Hepatocyte (in vitro differentiated cells): ENCODE measurements at regions not wholly inside any gene's neighbourhood (a gene's known extent, or its start where the extent isn't known, plus 50 kb on each side); places are given as distances from the start of the nearest gene placed in this dataset.
"Not testable (repeated sequence)": the region's sequence is repeated elsewhere in the genome, so short reads cannot be mapped to it uniquely, and the experiment has no call there.

Experiments
- DNase-seq: peaks from one replicate; pipeline ENCODE4 v3.0.0-alpha.2; 2016; ENCODE audit warnings: low spot score
- H2AFZ ChIP-seq: fragments of 200-600 bp; sonication (generic); 2 replicates; pipeline ENCODE4 v1.6.0; 2016; ENCODE audit warnings: antibody characterized with exemption, mild to moderate bottlenecking
- H3K27ac ChIP-seq: fragments of 200-600 bp; sonication (generic); 2 replicates; pipeline ENCODE4 v1.5.1; 2016; ENCODE audit warnings: mild to moderate bottlenecking
- H3K27me3 ChIP-seq: fragments of 200-600 bp; sonication (generic); 2 replicates; pipeline ENCODE4 v1.6.1; 2016
- H3K36me3 ChIP-seq: fragments of 200-600 bp; sonication (generic); replicated peaks from 2 replicates; pipeline ENCODE4 v1.5.1; 2016; ENCODE audit warnings: low read depth; ENCODE audit not compliant: insufficient read depth
- H3K4me1 ChIP-seq: fragments of 200-600 bp; sonication (generic); 2 replicates; pipeline ENCODE4 v1.5.1; 2016; ENCODE audit warnings: mild to moderate bottlenecking, moderate library complexity; ENCODE audit not compliant: insufficient read depth
- H3K4me2 ChIP-seq: fragments of 200-600 bp; sonication (generic); 2 replicates; pipeline ENCODE4 v1.6.0; 2016
- H3K4me3 ChIP-seq: fragments of 200-600 bp; sonication (generic); 2 replicates; pipeline ENCODE4 v1.5.1; 2016; ENCODE audit warnings: mild to moderate bottlenecking
- H3K79me2 ChIP-seq: fragments of 200-600 bp; sonication (generic); 2 replicates; pipeline ENCODE4 v1.6.0; 2017; ENCODE audit warnings: mild to moderate bottlenecking
- H3K9me2 ChIP-seq: fragments of 200-600 bp; sonication (generic); replicated peaks from 2 replicates; pipeline ENCODE4 v1.6.0; 2017; ENCODE audit warnings: mild to moderate bottlenecking; ENCODE audit not compliant: insufficient read depth
- H3K9me3 ChIP-seq: fragments of 200-600 bp; sonication (generic); 2 replicates; pipeline ENCODE4 v1.5.1; 2016; ENCODE audit warnings: low read depth, mild to moderate bottlenecking
- H4K20me1 ChIP-seq: fragments of 200-600 bp; sonication (generic); 2 replicates; pipeline ENCODE4 v1.6.0; 2016; ENCODE audit warnings: mild to moderate bottlenecking; ENCODE audit not compliant: insufficient read depth, poor library complexity, severe bottlenecking
- EZH2 ChIP-seq: fragments of 200-600 bp; sonication (generic); IDR thresholded peaks from 2 replicates; pipeline ENCODE4 v1.6.1; 2016; ENCODE audit warnings: antibody characterized with exemption, mild to moderate bottlenecking, borderline replicate concordance
- EZH2phosphoT487 ChIP-seq: fragments of 200-600 bp; sonication (generic); IDR thresholded peaks from one replicate; pipeline ENCODE4 v1.6.1; 2018; ENCODE audit warnings: antibody characterized with exemption, mild to moderate bottlenecking, low read depth, moderate library complexity; ENCODE audit not compliant: unreplicated experiment, severe bottlenecking
- WGBS: methylation state at CpG from one replicate; pipeline ENCODE4 v1.1.6; 2016; ENCODE audit warnings: low lambda C conversion rate; ENCODE audit errors: missing lambda C conversion rate; 5-methylcytosine and 5-hydroxymethylcytosine counted together
- TF ChIP-seq, protein P1 (sequence below): fragments of 200-600 bp; sonication (generic); IDR thresholded peaks from 2 replicates; pipeline ENCODE4 v1.5.1; 2016; ENCODE audit warnings: antibody characterized with exemption, mild to moderate bottlenecking; ENCODE audit not compliant: poor library complexity

DNA sequence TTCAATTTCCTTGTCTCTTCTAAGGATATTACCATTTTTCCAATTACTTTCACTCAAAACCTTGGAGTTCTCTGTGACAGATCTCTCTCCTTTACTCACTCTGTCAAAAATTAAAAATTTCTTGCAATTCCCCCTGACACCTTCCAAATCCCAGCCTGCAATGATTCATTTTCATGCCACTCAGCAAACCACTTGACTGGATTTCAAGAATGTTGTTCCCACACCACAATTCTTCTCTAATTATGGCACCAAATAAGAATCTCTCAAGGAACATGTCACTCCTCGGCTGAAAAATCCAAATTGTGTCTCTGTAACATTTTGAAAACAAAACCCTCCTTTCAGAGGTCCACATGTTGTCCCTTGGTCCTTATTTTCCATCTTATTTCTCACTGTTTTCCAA is 438.9 kb upstream of the ZP4 start:
- DNase-seq = no peak
- no peak overlapping the region for H3K27ac ChIP-seq
- no peaks in the 10 kb centered on the region for H3K27me3 ChIP-seq
- H3K4me3 ChIP-seq = no peak overlapping the region
- no peak overlapping the region for H3K4me2 ChIP-seq
- H3K36me3 ChIP-seq = no peaks in the 10 kb centered on the region
- no peak overlapping the region for H2AFZ ChIP-seq
- no peaks in the 10 kb centered on the region for H3K9me2 ChIP-seq
- H3K9me3 ChIP-seq = no peaks in the 10 kb centered on the region
- no peaks in the 10 kb centered on the region for H4K20me1 ChIP-seq
- H3K4me1 ChIP-seq = no peaks in the 10 kb centered on the region
- 65% methylated on average over 1 of the region's 1 CpG for WGBS
- TF ChIP-seq EZH2 (no peak), EZH2phosphoT487 (no peak)
- TF ChIP-seq, protein P1, sequence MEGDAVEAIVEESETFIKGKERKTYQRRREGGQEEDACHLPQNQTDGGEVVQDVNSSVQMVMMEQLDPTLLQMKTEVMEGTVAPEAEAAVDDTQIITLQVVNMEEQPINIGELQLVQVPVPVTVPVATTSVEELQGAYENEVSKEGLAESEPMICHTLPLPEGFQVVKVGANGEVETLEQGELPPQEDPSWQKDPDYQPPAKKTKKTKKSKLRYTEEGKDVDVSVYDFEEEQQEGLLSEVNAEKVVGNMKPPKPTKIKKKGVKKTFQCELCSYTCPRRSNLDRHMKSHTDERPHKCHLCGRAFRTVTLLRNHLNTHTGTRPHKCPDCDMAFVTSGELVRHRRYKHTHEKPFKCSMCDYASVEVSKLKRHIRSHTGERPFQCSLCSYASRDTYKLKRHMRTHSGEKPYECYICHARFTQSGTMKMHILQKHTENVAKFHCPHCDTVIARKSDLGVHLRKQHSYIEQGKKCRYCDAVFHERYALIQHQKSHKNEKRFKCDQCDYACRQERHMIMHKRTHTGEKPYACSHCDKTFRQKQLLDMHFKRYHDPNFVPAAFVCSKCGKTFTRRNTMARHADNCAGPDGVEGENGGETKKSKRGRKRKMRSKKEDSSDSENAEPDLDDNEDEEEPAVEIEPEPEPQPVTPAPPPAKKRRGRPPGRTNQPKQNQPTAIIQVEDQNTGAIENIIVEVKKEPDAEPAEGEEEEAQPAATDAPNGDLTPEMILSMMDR = no peak
- no peaks in the 10 kb centered on the region for H3K79me2 ChIP-seq

DNA sequence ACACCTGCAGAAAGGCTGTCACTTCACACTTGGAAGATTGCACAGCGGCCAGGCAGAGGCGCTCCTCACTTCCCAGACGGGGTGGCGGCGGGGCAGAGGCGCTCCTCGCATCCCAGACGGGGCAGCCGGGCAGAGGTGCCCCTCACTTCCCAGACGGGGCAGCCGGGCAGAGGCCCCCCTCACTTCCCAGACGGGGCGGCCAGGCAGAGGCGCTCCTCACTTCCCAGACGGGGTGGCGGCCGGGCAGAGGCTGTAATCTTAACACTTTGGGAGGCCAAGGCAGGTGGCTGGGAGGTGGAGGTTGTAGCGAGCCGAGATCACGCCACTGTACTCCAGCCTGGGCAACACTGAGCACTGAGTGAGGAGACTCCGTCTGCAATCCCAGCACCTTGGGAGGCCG is 436.3 kb upstream of the ZP4 start:
- H3K36me3 ChIP-seq, H3K4me3 ChIP-seq, H4K20me1 ChIP-seq, H2AFZ ChIP-seq, H3K27me3 ChIP-seq, H3K9me2 ChIP-seq, DNase-seq, H3K4me2 ChIP-seq, H3K4me1 ChIP-seq, H3K27ac ChIP-seq, H3K79me2 ChIP-seq, H3K9me3 ChIP-seq: not testable (repeated sequence)
- 95% methylated on average over 21 of the region's 22 CpGs for WGBS

DNA sequence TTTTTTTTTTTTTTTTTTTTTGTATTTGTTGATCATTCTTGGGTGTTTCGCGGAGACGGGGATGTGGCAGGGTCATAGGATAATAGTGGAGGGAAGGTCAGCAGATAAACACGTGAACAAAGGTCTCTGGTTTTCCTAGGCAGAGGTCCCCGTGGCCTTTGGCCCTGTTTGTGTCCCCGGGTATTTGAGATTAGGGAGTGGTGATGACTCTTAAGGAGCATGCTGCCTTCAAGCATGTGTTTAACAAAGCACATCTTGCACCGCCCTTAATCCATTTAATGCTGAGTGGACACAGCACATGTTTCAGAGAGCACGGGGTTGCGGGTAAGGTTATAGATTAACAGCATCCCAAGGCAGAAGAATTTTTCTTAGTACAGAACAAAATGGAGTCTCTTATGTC is 435.8 kb upstream of the ZP4 start:
- DNase-seq, H4K20me1 ChIP-seq, H3K27ac ChIP-seq, H3K4me3 ChIP-seq, H3K27me3 ChIP-seq, H3K4me1 ChIP-seq, H3K36me3 ChIP-seq, H3K4me2 ChIP-seq, H3K79me2 ChIP-seq, H2AFZ ChIP-seq, H3K9me2 ChIP-seq, H3K9me3 ChIP-seq: not testable (repeated sequence)
- 82% methylated on average over 9 of the region's 9 CpGs for WGBS

DNA sequence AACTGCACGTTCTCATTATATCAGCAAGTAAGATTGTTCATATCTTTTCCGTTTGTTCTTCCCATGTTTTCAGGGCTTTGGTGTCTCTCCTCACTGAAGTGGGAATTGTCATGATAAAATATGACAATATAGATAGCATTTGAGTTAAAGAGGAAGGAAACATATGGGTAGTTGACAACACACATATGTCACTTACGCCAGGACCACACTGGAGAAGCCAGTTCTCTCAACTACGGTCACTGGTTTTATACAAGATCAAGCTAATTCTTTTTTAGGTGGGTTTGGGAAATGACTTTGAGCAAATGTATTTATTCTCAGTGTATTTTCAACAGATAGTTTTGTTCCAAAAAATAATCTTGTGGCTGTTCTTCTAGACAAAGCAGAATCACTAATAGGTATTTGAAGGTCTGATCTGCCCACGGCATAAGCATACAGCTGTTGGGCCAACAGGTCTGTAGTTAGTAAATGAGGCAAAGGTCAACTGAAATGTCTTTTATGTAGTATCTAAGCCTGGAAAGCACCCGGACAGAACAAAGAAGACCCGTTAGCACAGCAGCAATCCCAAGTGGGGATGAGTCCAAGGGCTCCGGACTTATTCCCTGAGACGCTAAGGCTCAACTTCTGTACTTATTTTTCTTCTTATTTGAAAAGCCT is 433.6 kb upstream of the ZP4 start:
- Histone ChIP-seq H3K4me1 (no peaks in the 10 kb centered on the region), H3K4me2 (no peak overlapping the region), H3K9me2 (no peaks in the 10 kb centered on the region), H3K4me3 (no peak overlapping the region), H3K27me3 (no peaks in the 10 kb centered on the region), H3K9me3 (no peaks in the 10 kb centered on the region), H4K20me1 (no peaks in the 10 kb centered on the region), H3K79me2 (no peaks in the 10 kb centered on the region), H3K36me3 (no peaks in the 10 kb centered on the region), H2AFZ (no peak overlapping the region), H3K27ac (no peak overlapping the region)
- DNase-seq = no peak
- 86% methylated on average over 9 of the region's 9 CpGs for WGBS
- TF ChIP-seq, protein P1 = no peak
- TF ChIP-seq EZH2phosphoT487 (no peak), EZH2 (no peak)
